OCI-LY7 (cell line): ENCODE measurements at regions not wholly inside any gene's neighbourhood (a gene's known extent, or its start where the extent isn't known, plus 50 kb on each side); places are given as distances from the start of the nearest gene placed in this dataset.

Experiments
- CTCF ChIP-seq: fragments of 200-600 bp; sonication (generic); conservative IDR thresholded peaks from 2 replicates; pipeline ENCODE4 v1.5.1; 2014; ENCODE audit warnings: mild to moderate bottlenecking, antibody characterized with exemption, low read length, moderate library complexity, mixed read lengths
- EZH2phosphoT487 ChIP-seq: fragments of 200-600 bp; sonication (generic); IDR thresholded peaks from 2 replicates; pipeline ENCODE4 v1.6.1; 2018; ENCODE audit warnings: low read depth, borderline replicate concordance, mild to moderate bottlenecking, mixed run types, antibody characterized with exemption, low read length, moderate library complexity, mixed read lengths

- no peak for TF ChIP-seq CTCF
- TF ChIP-seq EZH2phosphoT487, result no peak
These were observed 1049.8 kb upstream of the CHAC2 start for GRCh38 chr2:52717836-52718235.
